Fibroblast of pulmonary artery (primary cell): ENCODE measurements at regions not wholly inside any gene's neighbourhood (a gene's known extent, or its start where the extent isn't known, plus 50 kb on each side); places are given as distances from the start of the nearest gene placed in this dataset.

ENCODE experiments used
- DNase-seq: peaks from one replicate; pipeline ENCODE4 v3.0.0-alpha.2; 2010; ENCODE audit warnings: low read depth
- H3K4me3 ChIP-seq: replicated peaks from 2 replicates; pipeline ENCODE4 v1.5.1; 2011; ENCODE audit warnings: low read depth, mild to moderate bottlenecking, control low read depth, low read length, moderate library complexity
- TF ChIP-seq, protein P1 (sequence below): IDR thresholded peaks from 2 replicates; pipeline ENCODE4 v1.5.1; 2011; ENCODE audit warnings: mild to moderate bottlenecking, control low read depth, low read length, inconsistent platforms; ENCODE audit errors: missing control alignments

GRCh38 chr2:11936761-11937160 is 190.3 kb downstream of the LPIN1 start:
- DNase-seq = no peak
- TF ChIP-seq, protein P1, sequence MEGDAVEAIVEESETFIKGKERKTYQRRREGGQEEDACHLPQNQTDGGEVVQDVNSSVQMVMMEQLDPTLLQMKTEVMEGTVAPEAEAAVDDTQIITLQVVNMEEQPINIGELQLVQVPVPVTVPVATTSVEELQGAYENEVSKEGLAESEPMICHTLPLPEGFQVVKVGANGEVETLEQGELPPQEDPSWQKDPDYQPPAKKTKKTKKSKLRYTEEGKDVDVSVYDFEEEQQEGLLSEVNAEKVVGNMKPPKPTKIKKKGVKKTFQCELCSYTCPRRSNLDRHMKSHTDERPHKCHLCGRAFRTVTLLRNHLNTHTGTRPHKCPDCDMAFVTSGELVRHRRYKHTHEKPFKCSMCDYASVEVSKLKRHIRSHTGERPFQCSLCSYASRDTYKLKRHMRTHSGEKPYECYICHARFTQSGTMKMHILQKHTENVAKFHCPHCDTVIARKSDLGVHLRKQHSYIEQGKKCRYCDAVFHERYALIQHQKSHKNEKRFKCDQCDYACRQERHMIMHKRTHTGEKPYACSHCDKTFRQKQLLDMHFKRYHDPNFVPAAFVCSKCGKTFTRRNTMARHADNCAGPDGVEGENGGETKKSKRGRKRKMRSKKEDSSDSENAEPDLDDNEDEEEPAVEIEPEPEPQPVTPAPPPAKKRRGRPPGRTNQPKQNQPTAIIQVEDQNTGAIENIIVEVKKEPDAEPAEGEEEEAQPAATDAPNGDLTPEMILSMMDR = no peak
- H3K4me3 ChIP-seq = no peak overlapping the region

DNA sequence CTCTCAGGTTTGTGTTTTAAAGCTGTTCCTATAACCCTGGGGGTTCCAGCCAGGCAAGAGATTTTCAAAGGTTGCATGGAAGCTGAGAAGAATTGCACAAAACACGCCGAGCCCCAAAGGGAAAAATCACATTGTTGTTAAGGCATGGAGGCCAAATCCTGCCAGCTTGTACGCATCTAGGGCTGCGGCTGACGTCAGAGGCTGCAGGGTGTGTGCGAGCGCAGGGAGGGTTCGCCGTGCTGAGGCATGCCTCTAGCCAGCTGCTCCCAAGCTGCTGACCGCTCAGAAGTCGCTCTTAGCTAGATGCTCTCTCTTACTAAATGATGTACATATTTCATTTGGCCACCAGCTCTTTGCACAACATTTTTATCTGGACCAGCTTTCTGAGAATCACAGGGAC is 191.8 kb downstream of the LPIN1 start:
- DNase-seq = peak; percentile 91
- TF ChIP-seq, protein P1 = no peak

DNA sequence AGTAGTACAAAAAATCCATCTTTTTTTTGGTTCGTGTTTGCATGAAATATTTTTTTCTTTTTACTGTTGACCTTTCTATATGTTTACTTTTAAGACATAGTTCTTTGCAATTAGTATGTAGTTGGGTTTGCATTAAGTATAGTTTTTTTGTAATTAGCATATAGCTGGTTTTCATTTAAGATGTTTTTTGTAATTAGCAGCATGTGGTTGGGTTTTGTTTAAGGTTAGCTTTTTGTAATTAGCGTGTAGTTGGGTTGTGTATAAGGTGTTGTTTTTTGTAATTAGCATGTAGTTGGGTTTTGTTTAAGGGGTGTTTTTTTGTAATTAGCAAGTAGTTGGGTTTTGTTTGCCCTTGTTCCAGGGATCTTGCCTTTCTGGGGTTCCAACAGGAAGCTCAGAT is 193.1 kb downstream of the LPIN1 start:
- DNase-seq = no peak
- TF ChIP-seq, protein P1 = no peak
- H3K4me3 ChIP-seq = no peak overlapping the region

More for the DNA sequence above, 191.8 kb downstream of the LPIN1 start:
- H3K4me3 ChIP-seq = no peak overlapping the region

GRCh38 chr2:11940121-11940743 is 193.8 kb downstream of the LPIN1 start:
- H3K4me3 ChIP-seq = no peak overlapping the region
- DNase-seq = no peak
- TF ChIP-seq, protein P1 = no peak

DNA sequence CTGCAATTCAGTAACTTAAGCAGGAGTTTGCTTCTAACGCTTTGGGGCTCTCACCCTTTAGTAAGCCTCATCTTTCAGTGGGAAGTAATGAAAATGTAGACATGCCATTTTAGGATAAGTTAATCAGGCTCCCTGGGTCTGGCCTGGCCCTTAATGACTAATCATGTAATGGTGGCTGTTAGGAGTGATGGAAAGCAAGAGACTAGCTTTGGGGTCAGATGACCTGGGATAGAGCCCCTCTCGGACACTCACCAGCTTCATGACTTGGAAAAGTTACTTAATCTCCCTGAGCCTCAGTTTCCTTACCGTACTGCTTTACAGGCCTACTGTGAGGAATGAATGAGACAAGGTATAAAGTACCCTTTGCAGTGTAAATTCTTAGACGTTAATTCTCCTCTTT is 194.4 kb downstream of the LPIN1 start:
- no peak overlapping the region for H3K4me3 ChIP-seq
- TF ChIP-seq, protein P1 = no peak
- no peak for DNase-seq

DNA sequence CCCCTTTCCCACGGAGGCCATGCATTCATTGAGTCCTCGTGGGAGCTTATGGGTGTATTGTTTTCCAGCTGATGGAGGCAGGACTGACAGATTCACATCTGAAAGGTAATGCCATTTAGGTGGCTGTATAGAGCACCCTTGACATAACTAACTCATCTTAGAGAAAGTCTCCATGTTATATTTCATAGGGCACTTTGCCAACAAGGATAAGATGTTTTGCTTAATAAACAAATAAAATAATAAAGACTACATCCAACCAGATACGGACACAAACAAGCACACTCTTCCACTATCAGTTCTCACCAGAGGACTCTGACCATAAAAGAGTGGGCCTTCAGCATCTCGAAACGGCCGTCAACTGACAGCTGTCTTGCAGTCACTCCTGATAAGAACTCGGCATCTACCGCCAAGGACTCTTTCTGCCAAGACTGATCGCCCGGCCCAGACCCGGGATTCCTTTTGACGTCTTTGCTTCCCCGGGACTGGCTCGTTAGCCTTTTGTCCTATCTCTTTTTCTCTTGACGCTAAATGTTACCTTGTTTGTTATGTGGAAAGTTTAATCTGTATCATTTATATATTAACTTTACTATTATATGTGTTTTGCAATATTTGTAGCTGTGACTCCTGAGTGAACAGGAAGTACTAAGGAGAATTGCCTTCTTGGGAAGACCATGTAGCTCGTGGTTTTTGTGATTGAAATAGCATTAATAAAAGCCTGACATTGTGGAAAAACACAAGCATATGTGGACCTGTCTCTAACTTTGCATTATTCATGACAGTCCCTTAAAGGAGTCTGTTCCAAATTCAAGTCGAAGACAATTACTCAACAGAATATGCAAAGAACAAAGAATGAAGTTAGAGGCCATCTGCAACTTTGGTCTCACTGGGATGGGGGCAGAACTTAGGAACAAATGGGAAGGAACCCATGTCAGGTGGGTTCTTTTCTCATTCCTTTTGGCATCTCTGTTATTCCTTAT is 195.1 kb downstream of the LPIN1 start:
- no peak overlapping the region for H3K4me3 ChIP-seq
- peak; percentile 23 for DNase-seq
- TF ChIP-seq, protein P1 = no peak
